Hepatocyte (in vitro differentiated cells): ENCODE measurements at regions not wholly inside any gene's neighbourhood (a gene's known extent, or its start where the extent isn't known, plus 50 kb on each side); places are given as distances from the start of the nearest gene placed in this dataset.

Experiments used
- EZH2 ChIP-seq: fragments of 200-600 bp; sonication (generic); IDR thresholded peaks from 2 replicates; pipeline ENCODE4 v1.6.1; 2016; ENCODE audit warnings: antibody characterized with exemption, mild to moderate bottlenecking, borderline replicate concordance
- EZH2phosphoT487 ChIP-seq: fragments of 200-600 bp; sonication (generic); IDR thresholded peaks from one replicate; pipeline ENCODE4 v1.6.1; 2018; ENCODE audit warnings: antibody characterized with exemption, mild to moderate bottlenecking, low read depth, moderate library complexity; ENCODE audit not compliant: unreplicated experiment, severe bottlenecking
- TF ChIP-seq, protein P1 (sequence below): fragments of 200-600 bp; sonication (generic); IDR thresholded peaks from 2 replicates; pipeline ENCODE4 v1.5.1; 2016; ENCODE audit warnings: antibody characterized with exemption, mild to moderate bottlenecking; ENCODE audit not compliant: poor library complexity

GRCh38 chr21:23936991-23937390, 1670.3 kb downstream of the MRPL39 start:
- TF ChIP-seq, protein P1, sequence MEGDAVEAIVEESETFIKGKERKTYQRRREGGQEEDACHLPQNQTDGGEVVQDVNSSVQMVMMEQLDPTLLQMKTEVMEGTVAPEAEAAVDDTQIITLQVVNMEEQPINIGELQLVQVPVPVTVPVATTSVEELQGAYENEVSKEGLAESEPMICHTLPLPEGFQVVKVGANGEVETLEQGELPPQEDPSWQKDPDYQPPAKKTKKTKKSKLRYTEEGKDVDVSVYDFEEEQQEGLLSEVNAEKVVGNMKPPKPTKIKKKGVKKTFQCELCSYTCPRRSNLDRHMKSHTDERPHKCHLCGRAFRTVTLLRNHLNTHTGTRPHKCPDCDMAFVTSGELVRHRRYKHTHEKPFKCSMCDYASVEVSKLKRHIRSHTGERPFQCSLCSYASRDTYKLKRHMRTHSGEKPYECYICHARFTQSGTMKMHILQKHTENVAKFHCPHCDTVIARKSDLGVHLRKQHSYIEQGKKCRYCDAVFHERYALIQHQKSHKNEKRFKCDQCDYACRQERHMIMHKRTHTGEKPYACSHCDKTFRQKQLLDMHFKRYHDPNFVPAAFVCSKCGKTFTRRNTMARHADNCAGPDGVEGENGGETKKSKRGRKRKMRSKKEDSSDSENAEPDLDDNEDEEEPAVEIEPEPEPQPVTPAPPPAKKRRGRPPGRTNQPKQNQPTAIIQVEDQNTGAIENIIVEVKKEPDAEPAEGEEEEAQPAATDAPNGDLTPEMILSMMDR = no peak
- TF ChIP-seq EZH2 (no peak), EZH2phosphoT487 (no peak)
